Thymus (tissue), 11 donors: ENCODE measurements at regions not wholly inside any gene's neighbourhood (a gene's known extent, or its start where the extent isn't known, plus 50 kb on each side); places are given as distances from the start of the nearest gene placed in this dataset.

Experiments
- DNase-seq, 9 donors: peaks; one replicate each; pipeline ENCODE4 v3.0.0-alpha.2; 2013; ENCODE audit warnings: low spot score in 9 of 9, low read depth in 6 of 9, missing footprints in 1 of 9
- H3K27ac ChIP-seq, 2 donors: one replicate each; pipeline ENCODE4 v1.5.1; 2013; ENCODE audit warnings: control low read depth in 1 of 2, low read depth in 1 of 2, low read length in 1 of 2, mild to moderate bottlenecking in 1 of 2, moderate library complexity in 1 of 2
- H3K27me3 ChIP-seq, 2 donors: one replicate each; pipeline ENCODE4 v1.5.1; 2013; ENCODE audit warnings: low read length in 1 of 2; ENCODE audit not compliant: control insufficient read depth in 2 of 2, insufficient read depth in 1 of 2
- H3K36me3 ChIP-seq, 2 donors: one replicate each; pipeline ENCODE4 v1.5.1; 2013; ENCODE audit warnings: low read length in 1 of 2, mild to moderate bottlenecking in 1 of 2, moderate library complexity in 1 of 2; ENCODE audit not compliant: control insufficient read depth in 2 of 2, insufficient read depth in 2 of 2
- H3K4me1 ChIP-seq, 2 donors: one replicate each; pipeline ENCODE4 v1.5.1; 2013; ENCODE audit warnings: low read length in 2 of 2; ENCODE audit not compliant: control insufficient read depth in 2 of 2, insufficient read depth in 2 of 2
- H3K4me3 ChIP-seq, 2 donors: one replicate each; pipeline ENCODE4 v1.5.1; 2013; ENCODE audit warnings: low read length in 2 of 2, control low read depth in 1 of 2, mild to moderate bottlenecking in 1 of 2
- H3K9me3 ChIP-seq, 2 donors: one replicate each; pipeline ENCODE4 v1.5.1; 2013; ENCODE audit warnings: low read length in 1 of 2, mild to moderate bottlenecking in 1 of 2; ENCODE audit not compliant: control insufficient read depth in 2 of 2, insufficient read depth in 1 of 2
- WGBS: extraction: QIAGEN DNeasy Blood & Tissue Kit; methylation state at CpG from one replicate; pipeline ENCODE4 v1.1.7; 2013; 5-methylcytosine and 5-hydroxymethylcytosine counted together
- donor health status: healthy.

DNA sequence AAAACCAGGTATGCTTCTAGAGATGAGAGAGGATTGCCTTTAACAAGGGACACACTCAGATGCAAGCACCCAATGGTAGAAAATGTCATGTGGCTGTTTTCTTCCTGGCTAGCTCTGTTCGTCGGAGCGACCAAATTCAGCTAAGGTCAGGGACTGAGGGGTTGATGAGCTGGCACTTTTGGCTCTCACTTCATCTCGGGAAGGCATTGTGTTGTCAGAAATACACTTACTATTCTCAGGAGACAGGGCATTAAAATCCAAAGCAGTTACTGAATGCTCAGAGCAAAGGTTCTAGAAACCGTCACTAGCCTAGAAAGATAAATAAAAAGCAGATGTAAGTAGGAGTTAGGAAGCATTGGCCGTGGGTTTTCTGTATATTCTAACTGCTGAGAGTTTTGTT, 275.7 kb upstream of the SSTR1 start:
- 88% methylated on average over 6 of the region's 6 CpGs for WGBS
- H3K4me1 ChIP-seq: no peaks in the 10 kb centered on the region
- no peak overlapping the region for H3K27ac ChIP-seq
- H3K36me3 ChIP-seq: no peaks in the 10 kb centered on the region
- H3K4me3 ChIP-seq: no peak overlapping the region
- DNase-seq: no peak
- no peaks in the 10 kb centered on the region for H3K9me3 ChIP-seq
- no peaks in the 10 kb centered on the region for H3K27me3 ChIP-seq

DNA sequence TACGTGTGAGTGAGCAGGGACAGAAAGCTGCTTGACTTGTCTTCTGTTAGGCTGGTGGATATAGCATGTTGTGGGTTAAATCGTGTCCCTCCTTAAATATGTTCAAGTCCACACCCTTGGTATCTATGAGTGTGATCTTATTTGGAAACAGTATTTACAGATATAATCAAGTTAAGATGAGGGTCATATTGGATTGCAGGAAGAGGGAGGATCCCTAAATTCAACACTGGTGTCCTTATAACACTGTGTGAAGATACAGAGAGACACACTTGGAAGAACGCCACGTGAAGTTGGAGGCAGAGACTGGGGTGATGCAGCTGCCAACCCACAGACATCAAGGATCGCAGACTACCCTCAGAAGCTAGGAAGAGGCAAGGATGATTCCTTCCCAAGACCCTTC, 275.2 kb upstream of the SSTR1 start:
- H3K36me3 ChIP-seq: no peaks in the 10 kb centered on the region
- no peak overlapping the region for H3K27ac ChIP-seq
- DNase-seq: no peak
- H3K4me1 ChIP-seq: no peaks in the 10 kb centered on the region
- no peak overlapping the region for H3K4me3 ChIP-seq
- H3K9me3 ChIP-seq: no peaks in the 10 kb centered on the region
- WGBS: 93% methylated on average over 5 of the region's 5 CpGs
- H3K27me3 ChIP-seq: no peaks in the 10 kb centered on the region

GRCh38 chr14:37936971-37937370, 270.7 kb upstream of the SSTR1 start:
- DNase-seq: no peak
- H3K9me3 ChIP-seq: no peaks in the 10 kb centered on the region
- H3K4me1 ChIP-seq: no peaks in the 10 kb centered on the region
- WGBS: 89% methylated on average over 2 of the region's 2 CpGs
- no peak overlapping the region for H3K4me3 ChIP-seq
- no peaks in the 10 kb centered on the region for H3K36me3 ChIP-seq
- no peak overlapping the region for H3K27ac ChIP-seq
- H3K27me3 ChIP-seq: no peaks in the 10 kb centered on the region

- DNase-seq: no peak
- Histone ChIP-seq H3K27me3 (no peaks in the 10 kb centered on the region), H3K36me3 (no peaks in the 10 kb centered on the region), H3K4me3 (no peak overlapping the region), H3K9me3 (no peaks in the 10 kb centered on the region), H3K4me1 (no peaks in the 10 kb centered on the region), H3K27ac (no peak overlapping the region)
- WGBS: 93% methylated on average over 6 of the region's 6 CpGs
These were observed 268.2 kb upstream of the SSTR1 start for GRCh38 chr14:37939442-37940028.

- DNase-seq: no peak
- Histone ChIP-seq H3K36me3 (no peaks in the 10 kb centered on the region), H3K4me3 (no peak overlapping the region), H3K9me3 (peaks cover 0 to 10% of the 10 kb centered on the region in 2 donors), H3K4me1 (no peaks in the 10 kb centered on the region), H3K27me3 (no peaks in the 10 kb centered on the region), H3K27ac (no peak overlapping the region)
- WGBS: 80% methylated on average over 3 of the region's 3 CpGs
These were observed 261.7 kb upstream of the SSTR1 start for GRCh38 chr14:37945959-37946358.

DNA sequence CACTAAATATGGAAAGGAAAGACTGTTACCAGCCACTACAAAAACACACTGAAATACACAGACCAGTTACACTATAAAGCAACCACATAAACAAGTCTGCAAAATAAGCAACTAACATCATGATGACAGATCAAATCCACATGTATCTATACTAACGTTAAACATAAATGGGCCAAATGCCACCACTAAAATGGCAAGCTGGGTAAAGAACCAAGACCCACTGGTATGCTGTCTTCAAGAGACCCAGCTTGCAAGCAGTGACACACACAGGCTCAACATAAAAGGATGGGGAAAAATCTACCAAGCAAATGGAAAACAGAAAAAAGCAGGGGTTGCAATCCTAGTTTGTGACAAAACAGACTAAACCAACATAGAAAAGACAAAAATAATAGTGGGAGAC, 260.9 kb upstream of the SSTR1 start:
- DNase-seq: no peak
- H3K9me3 ChIP-seq: peaks cover 0 to 10% of the 10 kb centered on the region in 2 donors
- H3K36me3 ChIP-seq: no peaks in the 10 kb centered on the region
- 95% methylated on average over 1 of the region's 1 CpG for WGBS
- no peak overlapping the region for H3K4me3 ChIP-seq
- no peaks in the 10 kb centered on the region for H3K27me3 ChIP-seq
- no peak overlapping the region for H3K27ac ChIP-seq
- no peaks in the 10 kb centered on the region for H3K4me1 ChIP-seq

GRCh38 chr14:37948266-37948665, 259.4 kb upstream of the SSTR1 start:
- no peak for DNase-seq
- peaks cover 0 to 10% of the 10 kb centered on the region in 2 donors for H3K9me3 ChIP-seq

GRCh38 chr14:37968664-37969240, 239.0 kb upstream of the SSTR1 start:
- Histone ChIP-seq H3K4me1 (peaks cover 2 to 3% of the 10 kb centered on the region in 2 donors), H3K9me3 (no peaks in the 10 kb centered on the region), H3K4me3 (no peak overlapping the region), H3K36me3 (no peaks in the 10 kb centered on the region), H3K27me3 (no peaks in the 10 kb centered on the region), H3K27ac (no peak overlapping the region)
- WGBS: 92% methylated on average over 3 of the region's 3 CpGs
- DNase-seq: no peak

More at GRCh38 chr14:37948266-37948665, 259.4 kb upstream of the SSTR1 start:
- 86% methylated on average over 4 of the region's 4 CpGs for WGBS
- H3K4me1 ChIP-seq: no peaks in the 10 kb centered on the region
- H3K27ac ChIP-seq: no peak overlapping the region
- H3K27me3 ChIP-seq: no peaks in the 10 kb centered on the region
- H3K36me3 ChIP-seq: no peaks in the 10 kb centered on the region
- H3K4me3 ChIP-seq: no peak overlapping the region

DNA sequence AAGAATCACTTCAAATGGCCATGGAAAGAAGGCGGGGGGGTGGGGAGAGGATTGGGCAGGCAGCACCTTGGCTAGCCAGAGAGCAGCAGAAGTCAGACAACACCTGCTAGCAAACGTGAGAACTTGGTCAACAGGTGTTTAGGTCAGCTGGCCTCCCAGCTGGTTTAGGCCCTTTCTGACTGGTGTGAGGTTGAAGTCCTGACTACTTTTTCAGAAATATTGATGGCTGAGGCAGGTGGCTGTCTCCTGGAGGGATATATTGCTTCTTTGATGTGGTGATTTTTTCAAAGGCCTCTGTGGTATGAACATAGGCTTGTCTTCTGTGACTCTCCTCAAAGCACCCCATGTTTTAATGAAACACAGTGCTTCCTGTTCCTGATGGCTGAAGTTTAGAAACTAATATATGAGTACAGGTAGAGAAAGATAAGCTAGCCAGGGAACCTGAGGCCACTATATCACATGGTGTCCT, 238.2 kb upstream of the SSTR1 start:
- WGBS: 42% methylated on average over 2 of the region's 2 CpGs
- no peak overlapping the region for H3K27ac ChIP-seq

More for the DNA sequence above, 238.2 kb upstream of the SSTR1 start:
- DNase-seq: peak in 2 of 9 donors; percentile 2 to 41
- Histone ChIP-seq H3K9me3 (no peaks in the 10 kb centered on the region), H3K4me1 (peaks cover 2 to 3% of the 10 kb centered on the region in 2 donors), H3K4me3 (no peak overlapping the region), H3K36me3 (no peaks in the 10 kb centered on the region), H3K27me3 (no peaks in the 10 kb centered on the region)
